ENCODE measurements at regions not wholly inside any gene's neighbourhood (a gene's known extent, or its start where the extent isn't known, plus 50 kb on each side); places are given as distances from the start of the nearest gene placed in this dataset.

DNA sequence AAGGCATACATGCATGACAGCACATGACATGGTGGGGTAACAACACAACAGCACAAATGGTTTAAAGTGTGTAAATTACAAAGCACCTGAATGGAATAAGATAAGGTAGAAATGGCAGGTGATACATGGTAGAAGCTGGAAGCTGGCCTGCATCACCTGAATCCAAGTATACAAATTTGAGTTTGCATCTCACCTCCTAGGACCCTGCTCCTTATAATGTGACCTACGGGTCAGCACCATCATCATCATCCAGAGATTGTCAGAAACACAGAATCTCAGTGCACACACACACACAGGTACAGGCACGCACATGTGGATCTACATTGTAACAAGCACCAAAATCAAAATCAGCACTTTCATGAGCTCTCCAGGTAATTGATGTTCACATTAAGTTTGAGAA, 1048.2 kb upstream of the AUTS2 start:
- TF ChIP-seq, protein P1, sequence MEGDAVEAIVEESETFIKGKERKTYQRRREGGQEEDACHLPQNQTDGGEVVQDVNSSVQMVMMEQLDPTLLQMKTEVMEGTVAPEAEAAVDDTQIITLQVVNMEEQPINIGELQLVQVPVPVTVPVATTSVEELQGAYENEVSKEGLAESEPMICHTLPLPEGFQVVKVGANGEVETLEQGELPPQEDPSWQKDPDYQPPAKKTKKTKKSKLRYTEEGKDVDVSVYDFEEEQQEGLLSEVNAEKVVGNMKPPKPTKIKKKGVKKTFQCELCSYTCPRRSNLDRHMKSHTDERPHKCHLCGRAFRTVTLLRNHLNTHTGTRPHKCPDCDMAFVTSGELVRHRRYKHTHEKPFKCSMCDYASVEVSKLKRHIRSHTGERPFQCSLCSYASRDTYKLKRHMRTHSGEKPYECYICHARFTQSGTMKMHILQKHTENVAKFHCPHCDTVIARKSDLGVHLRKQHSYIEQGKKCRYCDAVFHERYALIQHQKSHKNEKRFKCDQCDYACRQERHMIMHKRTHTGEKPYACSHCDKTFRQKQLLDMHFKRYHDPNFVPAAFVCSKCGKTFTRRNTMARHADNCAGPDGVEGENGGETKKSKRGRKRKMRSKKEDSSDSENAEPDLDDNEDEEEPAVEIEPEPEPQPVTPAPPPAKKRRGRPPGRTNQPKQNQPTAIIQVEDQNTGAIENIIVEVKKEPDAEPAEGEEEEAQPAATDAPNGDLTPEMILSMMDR (IDR thresholded peaks at IDR 0.05) = no peak
- no peak for TF ChIP-seq POLR2A (IDR thresholded peaks at IDR 0.05)
